HL-60 (cell line): ENCODE measurements at regions not wholly inside any gene's neighbourhood (a gene's known extent, or its start where the extent isn't known, plus 50 kb on each side); places are given as distances from the start of the nearest gene placed in this dataset.

ENCODE experiments used
- DNase-seq, 2 experiments: peaks; one replicate each; pipeline ENCODE4 v3.0.0-alpha.2; 2010 to 2020; ENCODE audit warnings: low read depth in 1 of 2, low spot score in 1 of 2
- H3K27ac ChIP-seq: fragments of 250-450 bp; sonication (Bioruptor Pico); replicated peaks from 2 replicates; pipeline ENCODE4 v1.5.1; 2020; ENCODE audit warnings: mild to moderate bottlenecking, moderate library complexity
- H3K27me3 ChIP-seq: fragments of 250-450 bp; sonication (Bioruptor Pico); 2 replicates; pipeline ENCODE4 v1.5.1; 2021; ENCODE audit warnings: mild to moderate bottlenecking, moderate library complexity; ENCODE audit not compliant: insufficient read depth, poor library complexity, severe bottlenecking
- H3K4me3 ChIP-seq: replicated peaks from 2 replicates; pipeline ENCODE4 v1.5.1; 2011; ENCODE audit warnings: mild to moderate bottlenecking, control low read depth, low read length; ENCODE audit not compliant: insufficient read depth
- GABPA ChIP-seq: IDR thresholded peaks from 2 replicates; pipeline ENCODE4 v1.6.1; 2012; ENCODE audit warnings: low read depth
- POLR2AphosphoS5 ChIP-seq: IDR thresholded peaks from 2 replicates; pipeline ENCODE4 v1.6.1; 2012; ENCODE audit warnings: low read depth
- SPI1 ChIP-seq: IDR thresholded peaks from 2 replicates; pipeline ENCODE4 v1.6.1; 2012; ENCODE audit warnings: low read depth, mild to moderate bottlenecking, borderline replicate concordance
- TF ChIP-seq, protein P1 (sequence below): IDR thresholded peaks from 2 replicates; pipeline ENCODE4 v1.6.1; 2012; ENCODE audit warnings: low read depth; ENCODE audit not compliant: insufficient replicate concordance
- TF ChIP-seq, protein P2 (sequence below): IDR thresholded peaks from one replicate; pipeline ENCODE4 v1.5.1; 2011; ENCODE audit warnings: low read length, control low read depth, inconsistent platforms; ENCODE audit not compliant: insufficient read depth

DNA sequence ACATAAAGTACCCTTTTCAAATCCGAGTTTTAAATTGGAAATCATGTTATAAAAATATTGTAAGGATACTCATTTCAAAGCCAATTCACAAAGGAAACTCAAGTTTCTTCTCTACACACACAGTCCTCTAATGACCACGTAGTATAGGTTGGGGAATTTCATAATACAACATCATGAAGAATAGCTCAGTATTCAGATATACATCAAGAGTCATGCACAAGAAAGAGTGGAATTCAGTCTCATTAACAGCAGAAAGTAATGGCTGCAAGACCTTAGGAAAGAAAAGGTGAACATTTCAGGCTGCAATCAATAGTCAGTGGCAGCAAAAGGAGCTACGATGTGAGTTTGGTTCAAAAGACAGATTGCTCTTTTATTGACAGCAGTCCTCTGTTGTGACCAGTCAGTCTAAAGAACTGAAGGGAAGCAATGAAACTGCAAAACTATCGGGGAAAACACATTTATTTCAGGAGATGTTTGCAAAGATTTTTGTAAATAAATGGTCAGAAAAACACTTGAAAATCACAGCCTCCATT is 317.2 kb downstream of the IPMK start:
- TF ChIP-seq, protein P1, sequence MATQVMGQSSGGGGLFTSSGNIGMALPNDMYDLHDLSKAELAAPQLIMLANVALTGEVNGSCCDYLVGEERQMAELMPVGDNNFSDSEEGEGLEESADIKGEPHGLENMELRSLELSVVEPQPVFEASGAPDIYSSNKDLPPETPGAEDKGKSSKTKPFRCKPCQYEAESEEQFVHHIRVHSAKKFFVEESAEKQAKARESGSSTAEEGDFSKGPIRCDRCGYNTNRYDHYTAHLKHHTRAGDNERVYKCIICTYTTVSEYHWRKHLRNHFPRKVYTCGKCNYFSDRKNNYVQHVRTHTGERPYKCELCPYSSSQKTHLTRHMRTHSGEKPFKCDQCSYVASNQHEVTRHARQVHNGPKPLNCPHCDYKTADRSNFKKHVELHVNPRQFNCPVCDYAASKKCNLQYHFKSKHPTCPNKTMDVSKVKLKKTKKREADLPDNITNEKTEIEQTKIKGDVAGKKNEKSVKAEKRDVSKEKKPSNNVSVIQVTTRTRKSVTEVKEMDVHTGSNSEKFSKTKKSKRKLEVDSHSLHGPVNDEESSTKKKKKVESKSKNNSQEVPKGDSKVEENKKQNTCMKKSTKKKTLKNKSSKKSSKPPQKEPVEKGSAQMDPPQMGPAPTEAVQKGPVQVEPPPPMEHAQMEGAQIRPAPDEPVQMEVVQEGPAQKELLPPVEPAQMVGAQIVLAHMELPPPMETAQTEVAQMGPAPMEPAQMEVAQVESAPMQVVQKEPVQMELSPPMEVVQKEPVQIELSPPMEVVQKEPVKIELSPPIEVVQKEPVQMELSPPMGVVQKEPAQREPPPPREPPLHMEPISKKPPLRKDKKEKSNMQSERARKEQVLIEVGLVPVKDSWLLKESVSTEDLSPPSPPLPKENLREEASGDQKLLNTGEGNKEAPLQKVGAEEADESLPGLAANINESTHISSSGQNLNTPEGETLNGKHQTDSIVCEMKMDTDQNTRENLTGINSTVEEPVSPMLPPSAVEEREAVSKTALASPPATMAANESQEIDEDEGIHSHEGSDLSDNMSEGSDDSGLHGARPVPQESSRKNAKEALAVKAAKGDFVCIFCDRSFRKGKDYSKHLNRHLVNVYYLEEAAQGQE: no peak
- TF ChIP-seq, protein P2, sequence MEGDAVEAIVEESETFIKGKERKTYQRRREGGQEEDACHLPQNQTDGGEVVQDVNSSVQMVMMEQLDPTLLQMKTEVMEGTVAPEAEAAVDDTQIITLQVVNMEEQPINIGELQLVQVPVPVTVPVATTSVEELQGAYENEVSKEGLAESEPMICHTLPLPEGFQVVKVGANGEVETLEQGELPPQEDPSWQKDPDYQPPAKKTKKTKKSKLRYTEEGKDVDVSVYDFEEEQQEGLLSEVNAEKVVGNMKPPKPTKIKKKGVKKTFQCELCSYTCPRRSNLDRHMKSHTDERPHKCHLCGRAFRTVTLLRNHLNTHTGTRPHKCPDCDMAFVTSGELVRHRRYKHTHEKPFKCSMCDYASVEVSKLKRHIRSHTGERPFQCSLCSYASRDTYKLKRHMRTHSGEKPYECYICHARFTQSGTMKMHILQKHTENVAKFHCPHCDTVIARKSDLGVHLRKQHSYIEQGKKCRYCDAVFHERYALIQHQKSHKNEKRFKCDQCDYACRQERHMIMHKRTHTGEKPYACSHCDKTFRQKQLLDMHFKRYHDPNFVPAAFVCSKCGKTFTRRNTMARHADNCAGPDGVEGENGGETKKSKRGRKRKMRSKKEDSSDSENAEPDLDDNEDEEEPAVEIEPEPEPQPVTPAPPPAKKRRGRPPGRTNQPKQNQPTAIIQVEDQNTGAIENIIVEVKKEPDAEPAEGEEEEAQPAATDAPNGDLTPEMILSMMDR: no peak
- TF ChIP-seq GABPA (no peak), SPI1 (no peak), POLR2AphosphoS5 (no peak)
- Histone ChIP-seq H3K27ac (no peak overlapping the region), H3K4me3 (no peak overlapping the region), H3K27me3 (no peaks in the 10 kb centered on the region)
- no peak for DNase-seq

DNA sequence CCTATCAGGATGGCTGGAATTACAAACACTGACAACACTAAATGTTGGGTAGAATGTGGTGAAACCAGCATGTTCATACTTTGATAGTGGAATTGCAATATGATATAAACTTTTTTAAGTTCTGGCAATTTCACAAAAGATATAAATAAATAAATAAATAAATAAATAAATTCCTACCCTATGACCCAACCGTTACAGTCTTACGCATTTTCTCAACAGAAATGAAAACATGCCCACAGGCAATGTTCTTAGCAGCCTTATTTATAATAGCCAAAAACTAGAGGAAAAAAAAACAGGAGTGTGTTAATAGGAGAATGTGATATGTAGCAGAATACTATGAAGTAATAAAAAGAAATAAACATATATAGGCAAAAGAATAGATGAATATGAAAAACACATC is 318.9 kb downstream of the IPMK start:
- DNase-seq: no peak
- TF ChIP-seq POLR2AphosphoS5 (no peak), GABPA (no peak), SPI1 (no peak)
- TF ChIP-seq, protein P1: no peak
- TF ChIP-seq, protein P2: no peak
- no peaks in the 10 kb centered on the region for H3K27me3 ChIP-seq
- H3K27ac ChIP-seq: no peak overlapping the region
- no peak overlapping the region for H3K4me3 ChIP-seq

DNA sequence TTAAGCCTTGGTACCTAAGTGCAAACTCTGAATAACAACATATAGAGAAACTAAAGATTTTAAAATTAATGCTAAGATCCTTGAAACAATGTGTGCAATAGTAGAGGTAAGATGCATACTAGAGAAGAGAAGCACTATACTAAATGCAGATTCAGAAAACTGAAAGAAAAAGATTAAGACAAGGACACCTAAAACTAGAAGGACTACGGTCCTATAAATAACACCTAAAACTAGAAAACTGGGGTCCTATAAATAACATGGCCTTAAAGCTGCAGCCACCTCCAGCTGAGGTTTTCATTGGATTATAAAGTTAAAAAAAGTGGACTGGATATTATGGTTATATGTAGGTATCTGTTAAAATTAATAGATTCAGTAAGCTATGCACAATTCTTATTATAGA is 320.9 kb downstream of the IPMK start:
- H3K27ac ChIP-seq: no peak overlapping the region
- TF ChIP-seq, protein P2: no peak
- no peak for TF ChIP-seq POLR2AphosphoS5
- no peak for TF ChIP-seq SPI1
- TF ChIP-seq, protein P1: no peak
- no peak for TF ChIP-seq GABPA

More for the DNA sequence above, 320.9 kb downstream of the IPMK start:
- DNase-seq: no peak
- Histone ChIP-seq H3K4me3 (no peak overlapping the region), H3K27me3 (no peaks in the 10 kb centered on the region)
